Kidney (tissue), 13 donors: ENCODE measurements at regions not wholly inside any gene's neighbourhood (a gene's known extent, or its start where the extent isn't known, plus 50 kb on each side); places are given as distances from the start of the nearest gene placed in this dataset.

Source experiments
- DNase-seq, 5 donors: peaks; one replicate each; pipeline ENCODE4 v3.0.0-alpha.2; 2013 to 2020
- FAIRE-seq: peaks from 2 replicates; lab custom pipeline; 2012; peaks lifted over from hg19 to GRCh38; lab: Jason Lieb, UNC
- H3K27ac ChIP-seq, 2 donors: one replicate each; pipeline ENCODE4 v1.7.0; 2013; ENCODE audit warnings: low read depth in 2 of 2, low read length in 2 of 2, inconsistent platforms in 1 of 2
- H3K27me3 ChIP-seq: one replicate; pipeline ENCODE4 v1.7.1; 2013; ENCODE audit warnings: low read length, inconsistent platforms; ENCODE audit not compliant: control insufficient read depth, insufficient read depth
- H3K36me3 ChIP-seq, 3 donors: one replicate each; pipeline versions ENCODE4 v1.7.0 to v1.7.1; 2013; ENCODE audit warnings: low read length in 3 of 3, control low read depth in 1 of 3, inconsistent platforms in 1 of 3; ENCODE audit not compliant: insufficient read depth in 3 of 3, control insufficient read depth in 2 of 3
- H3K4me1 ChIP-seq, 3 donors: one replicate each; pipeline versions ENCODE4 v1.7.0 to v1.7.1; 2013; ENCODE audit warnings: low read length in 3 of 3, inconsistent platforms in 1 of 3, low read depth in 1 of 3; ENCODE audit not compliant: control insufficient read depth in 2 of 3, insufficient read depth in 2 of 3
- H3K4me3 ChIP-seq, 3 donors: one replicate each; pipeline versions ENCODE4 v1.7.0 to v1.8.1; 2013; ENCODE audit warnings: low read length in 3 of 3, control low read depth in 1 of 3, inconsistent platforms in 1 of 3
- H3K9ac ChIP-seq, 3 donors: one replicate each; pipeline versions ENCODE4 v1.7.0 to v1.7.1; 2013; ENCODE audit warnings: low read length in 3 of 3, control low read depth in 1 of 3, inconsistent platforms in 1 of 3
- H3K9me3 ChIP-seq, 3 donors: one replicate each; pipeline versions ENCODE4 v1.7.0 to v1.7.1; 2013; ENCODE audit warnings: low read length in 3 of 3, control low read depth in 1 of 3, inconsistent platforms in 1 of 3; ENCODE audit not compliant: control insufficient read depth in 2 of 3, insufficient read depth in 1 of 3
- intact Hi-C: fragments of 100-400 bp; cut with DNase I; formaldehyde crosslinking; loops from one replicate; pipeline ENCODE4 v1.11.1; 2022
- TF ChIP-seq, protein P1 (sequence below): IDR thresholded peaks from 3 replicates; pipeline ENCODE4 v1.5.1; 2012; ENCODE audit warnings: mild to moderate bottlenecking, moderate library complexity, borderline replicate concordance; ENCODE audit not compliant: insufficient read depth; ENCODE audit errors: extremely low read depth
- donor health status: control.
- donor health status: control.
- donor health status: control.
- donor health status: control.
- donor health status: control.
- donor health status: DM: yes; HTN: yes; CAD: no.
- donor health status: Normal renal cell carcinoma (clear cell type).

DNA sequence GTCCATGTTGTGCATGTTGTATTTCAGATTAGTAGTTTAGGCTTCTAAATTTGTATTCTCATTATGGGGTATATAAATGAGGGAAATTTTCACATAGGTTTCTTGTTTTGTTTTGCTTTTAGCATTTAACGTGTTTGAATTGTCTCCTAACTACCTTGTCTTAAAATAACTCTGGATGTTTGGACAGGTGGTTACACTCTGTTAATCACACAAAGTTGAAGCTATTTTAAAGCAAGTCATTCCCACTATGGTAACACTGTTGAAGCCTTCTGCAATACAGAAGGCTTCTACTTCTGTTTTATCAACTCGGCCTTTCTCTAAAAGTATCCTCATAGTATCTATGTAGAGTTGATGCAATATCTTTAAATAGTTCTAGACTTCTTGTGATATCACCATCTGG, 245.3 kb upstream of the HTR2A start:
- no peaks in the 10 kb centered on the region for H3K4me1 ChIP-seq
- no peak overlapping the region for H3K4me3 ChIP-seq
- FAIRE-seq (no peak), DNase-seq (peak in 2 of 5 donors; percentile 10 to 51)
- H3K27me3 ChIP-seq, result no peaks in the 10 kb centered on the region
- H3K9me3 ChIP-seq, result no peaks in the 10 kb centered on the region
- intact Hi-C loops, result no loop called here
- no peak overlapping the region for H3K9ac ChIP-seq
- H3K27ac ChIP-seq, result no peak overlapping the region
- no peaks in the 10 kb centered on the region for H3K36me3 ChIP-seq
- TF ChIP-seq, protein P1, sequence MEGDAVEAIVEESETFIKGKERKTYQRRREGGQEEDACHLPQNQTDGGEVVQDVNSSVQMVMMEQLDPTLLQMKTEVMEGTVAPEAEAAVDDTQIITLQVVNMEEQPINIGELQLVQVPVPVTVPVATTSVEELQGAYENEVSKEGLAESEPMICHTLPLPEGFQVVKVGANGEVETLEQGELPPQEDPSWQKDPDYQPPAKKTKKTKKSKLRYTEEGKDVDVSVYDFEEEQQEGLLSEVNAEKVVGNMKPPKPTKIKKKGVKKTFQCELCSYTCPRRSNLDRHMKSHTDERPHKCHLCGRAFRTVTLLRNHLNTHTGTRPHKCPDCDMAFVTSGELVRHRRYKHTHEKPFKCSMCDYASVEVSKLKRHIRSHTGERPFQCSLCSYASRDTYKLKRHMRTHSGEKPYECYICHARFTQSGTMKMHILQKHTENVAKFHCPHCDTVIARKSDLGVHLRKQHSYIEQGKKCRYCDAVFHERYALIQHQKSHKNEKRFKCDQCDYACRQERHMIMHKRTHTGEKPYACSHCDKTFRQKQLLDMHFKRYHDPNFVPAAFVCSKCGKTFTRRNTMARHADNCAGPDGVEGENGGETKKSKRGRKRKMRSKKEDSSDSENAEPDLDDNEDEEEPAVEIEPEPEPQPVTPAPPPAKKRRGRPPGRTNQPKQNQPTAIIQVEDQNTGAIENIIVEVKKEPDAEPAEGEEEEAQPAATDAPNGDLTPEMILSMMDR, result no peak

DNA sequence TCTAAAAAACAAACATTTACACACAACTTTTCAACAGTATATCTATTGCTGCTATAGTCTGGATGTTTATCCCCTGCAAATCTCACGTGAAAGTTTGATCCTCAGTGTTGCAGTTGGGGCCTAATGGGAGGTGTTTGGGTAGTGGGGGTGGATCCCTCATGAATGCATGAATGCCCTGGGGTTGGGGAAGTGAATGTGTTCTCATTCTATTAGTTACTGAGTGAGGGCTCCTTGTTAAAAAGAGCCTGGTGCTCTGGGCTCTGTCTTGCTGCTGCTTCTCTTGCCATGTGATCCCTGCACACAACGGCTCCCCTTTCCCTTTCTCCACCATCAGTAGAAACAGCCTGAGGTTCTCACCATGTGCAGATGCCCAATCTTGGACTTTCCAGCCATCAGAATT, 242.7 kb upstream of the HTR2A start:
- Histone ChIP-seq H3K9ac (no peak overlapping the region), H3K36me3 (no peaks in the 10 kb centered on the region), H3K4me3 (no peak overlapping the region), H3K27me3 (no peaks in the 10 kb centered on the region), H3K27ac (no peak overlapping the region), H3K4me1 (peaks cover 0 to 6% (median 0%) of the 10 kb centered on the region in 3 donors), H3K9me3 (no peaks in the 10 kb centered on the region)
- no peak for FAIRE-seq
- TF ChIP-seq, protein P1, result no peak
- intact Hi-C loops, result no loop called here
- no peak for DNase-seq

DNA sequence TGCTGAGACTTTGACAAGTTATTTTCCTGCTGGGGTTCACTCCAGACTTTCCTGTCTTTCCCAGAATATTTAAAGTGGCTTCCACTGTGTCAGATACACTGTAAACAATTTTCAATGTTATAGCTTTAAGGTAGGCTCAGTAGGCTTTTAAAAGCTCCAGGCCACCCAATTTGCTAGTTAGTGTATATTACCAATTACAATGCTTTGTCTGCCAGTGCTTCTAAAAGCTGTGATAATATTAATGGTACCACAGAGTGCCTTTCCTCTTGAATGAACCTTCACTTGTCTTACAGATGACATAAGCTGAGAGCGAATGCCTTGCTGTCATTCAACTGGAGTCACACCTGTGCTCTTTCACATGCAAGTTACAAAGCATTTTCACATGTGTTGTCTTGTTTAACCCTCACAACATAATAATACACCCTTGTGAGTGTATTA, 239.7 kb upstream of the HTR2A start:
- Histone ChIP-seq H3K9me3 (no peaks in the 10 kb centered on the region), H3K9ac (no peak overlapping the region), H3K36me3 (no peaks in the 10 kb centered on the region), H3K4me3 (no peak overlapping the region), H3K27ac (no peak overlapping the region), H3K4me1 (peaks cover 0 to 6% (median 0%) of the 10 kb centered on the region in 3 donors), H3K27me3 (no peaks in the 10 kb centered on the region)
- FAIRE-seq (no peak), DNase-seq (peak in 1 of 5 donors; percentile 15)
- TF ChIP-seq, protein P1, result no peak
- intact Hi-C loops, result no loop called here
